ENCODE measurements at regions not wholly inside any gene's neighbourhood (a gene's known extent, or its start where the extent isn't known, plus 50 kb on each side); places are given as distances from the start of the nearest gene placed in this dataset.

DNA sequence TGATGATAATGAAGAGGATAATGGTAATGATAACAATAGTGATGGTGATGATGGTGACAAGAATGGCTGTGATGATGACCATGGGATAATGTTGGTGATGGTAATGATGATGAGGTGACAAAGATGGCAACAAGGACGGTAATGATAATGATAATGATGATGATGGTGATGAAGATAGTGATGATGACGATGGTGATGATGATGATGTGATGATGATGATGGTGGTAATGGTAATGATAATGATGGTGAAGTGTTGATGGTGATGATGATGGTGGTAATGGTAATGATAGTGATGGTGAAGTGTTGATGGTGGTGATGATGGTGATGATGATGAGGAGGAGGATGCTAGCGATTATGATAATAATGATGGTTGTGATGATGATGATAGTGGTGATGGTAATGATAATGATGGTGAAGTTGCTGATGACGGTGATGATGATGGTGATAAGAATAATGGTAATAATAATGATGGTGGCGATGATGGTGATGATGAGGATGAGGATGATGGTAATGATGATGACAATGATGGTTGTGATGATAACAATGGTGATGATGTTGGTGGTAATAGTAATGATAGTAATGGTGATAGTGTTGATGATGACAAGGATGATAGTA lies 54.7 kb upstream of the OPCML start:
- FAIRE-seq (peak; percentile 55), DNase-seq (ENCODE audit: insufficient read length, low spot score) (no peak)
- TF ChIP-seq POLR2AphosphoS5 (IDR thresholded peaks at IDR 0.05; ENCODE audit: low read depth, low read length) (no peak), PAX5 (IDR thresholded peaks at IDR 0.05; ENCODE audit: insufficient read depth, low read length, severe bottlenecking) (no peak), POLR2A (IDR thresholded peaks at IDR 0.05; ENCODE audit: low read depth, low read length) (no peak), POU2F2 (IDR thresholded peaks at IDR 0.05; ENCODE audit: low read depth, low read length) (no peak), TAF1 (IDR thresholded peaks at IDR 0.05; ENCODE audit: low read depth, low read length) (no peak), SPI1 (IDR thresholded peaks at IDR 0.05; ENCODE audit: low read depth, low read length) (no peak)

DNA sequence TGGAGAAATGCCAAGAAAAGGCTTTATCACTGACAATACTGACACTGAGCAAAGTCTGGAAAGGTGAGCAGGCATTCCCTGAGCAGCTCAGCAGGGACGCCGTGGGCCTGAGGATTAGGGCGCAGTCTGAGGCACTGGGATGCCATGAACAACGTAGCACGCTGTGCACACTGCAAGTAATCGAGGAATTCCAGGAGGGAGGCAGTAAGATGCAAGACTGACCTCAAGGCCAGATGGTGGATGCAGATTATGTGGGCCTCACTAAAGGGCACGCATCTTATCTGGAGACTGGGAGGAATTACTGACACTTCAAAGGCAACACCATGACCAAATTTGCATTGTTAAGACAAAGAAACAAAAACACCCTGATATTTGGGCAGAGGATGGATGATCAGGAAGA lies 50.4 kb upstream of the OPCML start:
- FAIRE-seq, result no peak
- TF ChIP-seq POU2F2 (IDR thresholded peaks at IDR 0.05; ENCODE audit: low read depth, low read length) (no peak), SPI1 (IDR thresholded peaks at IDR 0.05; ENCODE audit: low read depth, low read length) (no peak), PAX5 (IDR thresholded peaks at IDR 0.05; ENCODE audit: insufficient read depth, low read length, severe bottlenecking) (no peak), POLR2A (IDR thresholded peaks at IDR 0.05; ENCODE audit: low read depth, low read length) (no peak), TAF1 (IDR thresholded peaks at IDR 0.05; ENCODE audit: low read depth, low read length) (no peak), POLR2AphosphoS5 (IDR thresholded peaks at IDR 0.05; ENCODE audit: low read depth, low read length) (no peak)
- DNase-seq (ENCODE audit: insufficient read length, low spot score), result no peak

DNA sequence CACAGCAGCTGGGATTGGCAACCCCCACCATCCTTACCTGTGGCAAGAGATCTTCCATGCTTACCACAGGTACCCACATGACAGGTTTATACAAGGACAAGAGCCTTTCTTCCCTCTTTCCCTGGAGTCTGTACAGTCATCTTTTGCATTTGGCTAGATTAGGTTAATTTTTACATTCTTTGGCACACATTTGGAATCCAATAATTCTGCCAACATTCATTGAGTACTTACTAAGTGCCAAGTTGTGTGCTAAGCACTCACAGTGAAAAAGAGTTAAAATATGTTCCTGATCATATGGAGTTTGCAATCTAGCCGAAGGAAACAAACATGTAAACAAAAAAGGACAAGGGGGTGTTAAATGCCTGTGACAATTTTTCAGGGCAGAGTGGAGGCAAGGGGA lies 50.0 kb upstream of the OPCML start:
- TF ChIP-seq POU2F2 (IDR thresholded peaks at IDR 0.05; ENCODE audit: low read depth, low read length) (no peak), POLR2AphosphoS5 (IDR thresholded peaks at IDR 0.05; ENCODE audit: low read depth, low read length) (no peak), POLR2A (IDR thresholded peaks at IDR 0.05; ENCODE audit: low read depth, low read length) (no peak), TAF1 (IDR thresholded peaks at IDR 0.05; ENCODE audit: low read depth, low read length) (no peak), PAX5 (IDR thresholded peaks at IDR 0.05; ENCODE audit: insufficient read depth, low read length, severe bottlenecking) (no peak), SPI1 (IDR thresholded peaks at IDR 0.05; ENCODE audit: low read depth, low read length) (no peak)
- no peak for FAIRE-seq
- no peak for DNase-seq (ENCODE audit: insufficient read length, low spot score)
